ENCODE measurements at regions not wholly inside any gene's neighbourhood (a gene's known extent, or its start where the extent isn't known, plus 50 kb on each side); places are given as distances from the start of the nearest gene placed in this dataset.

- FAIRE-seq (no peak), DNase-seq (ENCODE audit: insufficient read length, low spot score) (no peak)
Observed at GRCh38 chr18:47730795-47731194, 199.7 kb downstream of the SMAD2 start.

GRCh38 chr18:47729356-47729755 lies 201.1 kb downstream of the SMAD2 start:
- DNase-seq (ENCODE audit: insufficient read length, low spot score) (no peak), FAIRE-seq (no peak)
- TF ChIP-seq PAX5 (IDR thresholded peaks at IDR 0.05; ENCODE audit: insufficient read depth, low read length, severe bottlenecking) (no peak), POLR2A (IDR thresholded peaks at IDR 0.05; ENCODE audit: low read depth, low read length) (no peak)

More at GRCh38 chr18:47730795-47731194, 199.7 kb downstream of the SMAD2 start:
- no peak for TF ChIP-seq POLR2A (IDR thresholded peaks at IDR 0.05; ENCODE audit: low read depth, low read length)
- TF ChIP-seq TAF1 (IDR thresholded peaks at IDR 0.05; ENCODE audit: low read depth, low read length): no peak
- no peak for TF ChIP-seq POLR2AphosphoS5 (IDR thresholded peaks at IDR 0.05; ENCODE audit: low read depth, low read length)
- no peak for TF ChIP-seq SPI1 (IDR thresholded peaks at IDR 0.05; ENCODE audit: low read depth, low read length)
- TF ChIP-seq PAX5 (IDR thresholded peaks at IDR 0.05; ENCODE audit: insufficient read depth, low read length, severe bottlenecking): no peak
- TF ChIP-seq POU2F2 (IDR thresholded peaks at IDR 0.05; ENCODE audit: low read depth, low read length): no peak

GRCh38 chr18:47728921-47729320 lies 201.5 kb downstream of the SMAD2 start:
- no peak for FAIRE-seq
- TF ChIP-seq SPI1 (IDR thresholded peaks at IDR 0.05; ENCODE audit: low read depth, low read length) (no peak), TAF1 (IDR thresholded peaks at IDR 0.05; ENCODE audit: low read depth, low read length) (no peak), POU2F2 (IDR thresholded peaks at IDR 0.05; ENCODE audit: low read depth, low read length) (no peak), POLR2AphosphoS5 (IDR thresholded peaks at IDR 0.05; ENCODE audit: low read depth, low read length) (no peak), POLR2A (IDR thresholded peaks at IDR 0.05; ENCODE audit: low read depth, low read length) (no peak), PAX5 (IDR thresholded peaks at IDR 0.05; ENCODE audit: insufficient read depth, low read length, severe bottlenecking) (no peak)
- DNase-seq (ENCODE audit: insufficient read length, low spot score): no peak

- FAIRE-seq (no peak), DNase-seq (ENCODE audit: insufficient read length, low spot score) (no peak)
- TF ChIP-seq SPI1 (IDR thresholded peaks at IDR 0.05; ENCODE audit: low read depth, low read length) (no peak), POU2F2 (IDR thresholded peaks at IDR 0.05; ENCODE audit: low read depth, low read length) (no peak), POLR2A (IDR thresholded peaks at IDR 0.05; ENCODE audit: low read depth, low read length) (no peak)
Observed at GRCh38 chr18:47727409-47727808, 203.1 kb downstream of the SMAD2 start.

DNA sequence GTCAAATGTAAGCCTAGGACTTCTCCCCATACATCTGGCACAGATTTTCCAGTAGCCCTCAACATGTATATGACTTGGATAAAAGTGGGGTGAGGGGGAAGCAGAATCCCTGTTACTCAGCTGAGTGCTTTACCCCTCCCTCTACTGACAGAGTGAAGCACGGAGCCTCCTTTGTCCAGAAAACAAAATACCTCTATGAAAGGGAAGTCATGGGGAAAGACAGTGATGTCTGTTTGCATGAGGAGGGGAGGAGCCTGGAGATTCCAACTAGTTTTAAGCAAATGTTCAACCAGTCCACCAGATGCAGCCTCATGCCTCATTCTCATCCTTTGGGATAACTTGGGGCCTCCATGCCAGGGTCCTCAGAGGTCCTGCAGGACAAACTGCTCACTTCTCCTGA lies 203.9 kb downstream of the SMAD2 start:
- DNase-seq (ENCODE audit: insufficient read length, low spot score) (no peak), FAIRE-seq (no peak)
- no peak for TF ChIP-seq SPI1 (IDR thresholded peaks at IDR 0.05; ENCODE audit: low read depth, low read length)
- TF ChIP-seq PAX5 (IDR thresholded peaks at IDR 0.05; ENCODE audit: insufficient read depth, low read length, severe bottlenecking): no peak
- no peak for TF ChIP-seq POLR2A (IDR thresholded peaks at IDR 0.05; ENCODE audit: low read depth, low read length)
- no peak for TF ChIP-seq POLR2AphosphoS5 (IDR thresholded peaks at IDR 0.05; ENCODE audit: low read depth, low read length)
- no peak for TF ChIP-seq POU2F2 (IDR thresholded peaks at IDR 0.05; ENCODE audit: low read depth, low read length)
- no peak for TF ChIP-seq TAF1 (IDR thresholded peaks at IDR 0.05; ENCODE audit: low read depth, low read length)

- DNase-seq (ENCODE audit: insufficient read length, low spot score) (no peak), FAIRE-seq (no peak)
- TF ChIP-seq POLR2A (IDR thresholded peaks at IDR 0.05; ENCODE audit: low read depth, low read length) (no peak), POU2F2 (IDR thresholded peaks at IDR 0.05; ENCODE audit: low read depth, low read length) (no peak), PAX5 (IDR thresholded peaks at IDR 0.05; ENCODE audit: insufficient read depth, low read length, severe bottlenecking) (no peak), SPI1 (IDR thresholded peaks at IDR 0.05; ENCODE audit: low read depth, low read length) (no peak), TAF1 (IDR thresholded peaks at IDR 0.05; ENCODE audit: low read depth, low read length) (no peak), POLR2AphosphoS5 (IDR thresholded peaks at IDR 0.05; ENCODE audit: low read depth, low read length) (no peak)
Observed at GRCh38 chr18:47725656-47726055, 204.8 kb downstream of the SMAD2 start.

- FAIRE-seq (no peak), DNase-seq (ENCODE audit: insufficient read length, low spot score) (no peak)
- no peak for TF ChIP-seq SPI1 (IDR thresholded peaks at IDR 0.05; ENCODE audit: low read depth, low read length)
- no peak for TF ChIP-seq POLR2A (IDR thresholded peaks at IDR 0.05; ENCODE audit: low read depth, low read length)
- TF ChIP-seq TAF1 (IDR thresholded peaks at IDR 0.05; ENCODE audit: low read depth, low read length): no peak
- no peak for TF ChIP-seq POU2F2 (IDR thresholded peaks at IDR 0.05; ENCODE audit: low read depth, low read length)
- TF ChIP-seq PAX5 (IDR thresholded peaks at IDR 0.05; ENCODE audit: insufficient read depth, low read length, severe bottlenecking): no peak
- TF ChIP-seq POLR2AphosphoS5 (IDR thresholded peaks at IDR 0.05; ENCODE audit: low read depth, low read length): no peak
Observed at GRCh38 chr18:47724186-47724975, 206.1 kb downstream of the SMAD2 start.

DNA sequence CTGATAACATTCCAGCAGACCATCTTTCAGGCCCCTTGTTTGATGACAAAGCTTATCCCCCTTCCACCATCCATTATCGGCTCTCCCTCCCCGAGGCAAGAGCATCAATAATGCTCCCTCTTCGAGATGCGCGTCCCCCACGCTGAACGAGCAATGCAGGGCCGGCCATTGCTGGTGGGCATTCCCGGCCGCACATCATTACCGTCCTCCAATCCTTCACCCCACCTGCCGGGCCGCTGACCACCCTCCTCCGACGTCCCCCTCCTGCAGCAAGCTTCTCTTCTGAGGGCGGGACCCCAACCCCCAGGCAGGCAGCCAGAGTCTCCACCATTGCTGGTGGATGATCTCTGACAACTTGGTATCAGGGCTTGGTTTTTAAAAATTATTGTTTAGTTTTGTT lies 208.6 kb downstream of the SMAD2 start:
- FAIRE-seq (no peak), DNase-seq (ENCODE audit: insufficient read length, low spot score) (no peak)
- TF ChIP-seq POLR2A (IDR thresholded peaks at IDR 0.05; ENCODE audit: low read depth, low read length) (no peak), PAX5 (IDR thresholded peaks at IDR 0.05; ENCODE audit: insufficient read depth, low read length, severe bottlenecking) (no peak), POU2F2 (IDR thresholded peaks at IDR 0.05; ENCODE audit: low read depth, low read length) (no peak), POLR2AphosphoS5 (IDR thresholded peaks at IDR 0.05; ENCODE audit: low read depth, low read length) (no peak), TAF1 (IDR thresholded peaks at IDR 0.05; ENCODE audit: low read depth, low read length) (no peak), SPI1 (IDR thresholded peaks at IDR 0.05; ENCODE audit: low read depth, low read length) (no peak)

DNA sequence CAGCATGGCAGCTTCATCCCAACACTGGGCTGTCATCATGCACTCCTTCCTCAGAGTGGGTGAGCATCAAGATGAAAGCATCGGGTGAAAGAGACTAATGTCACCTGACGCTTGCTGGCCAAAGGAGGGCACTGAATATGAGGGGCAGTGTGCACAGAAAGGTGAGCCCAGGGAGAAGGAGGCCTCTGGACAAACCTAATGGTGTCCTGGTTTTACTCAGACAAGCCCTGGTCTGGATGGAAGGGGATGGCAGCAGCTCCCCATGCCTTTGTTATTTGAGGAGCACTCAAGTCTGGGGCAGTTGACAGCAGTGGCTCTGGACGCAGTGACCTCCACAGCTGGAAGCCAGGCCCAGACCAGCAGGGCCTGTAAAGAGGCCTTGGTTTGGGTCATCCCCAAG lies 209.7 kb downstream of the SMAD2 start:
- no peak for TF ChIP-seq TAF1 (IDR thresholded peaks at IDR 0.05; ENCODE audit: low read depth, low read length)
- TF ChIP-seq POLR2AphosphoS5 (IDR thresholded peaks at IDR 0.05; ENCODE audit: low read depth, low read length): no peak
- TF ChIP-seq SPI1 (IDR thresholded peaks at IDR 0.05; ENCODE audit: low read depth, low read length): no peak
- TF ChIP-seq POU2F2 (IDR thresholded peaks at IDR 0.05; ENCODE audit: low read depth, low read length): no peak
- no peak for TF ChIP-seq POLR2A (IDR thresholded peaks at IDR 0.05; ENCODE audit: low read depth, low read length)
- TF ChIP-seq PAX5 (IDR thresholded peaks at IDR 0.05; ENCODE audit: insufficient read depth, low read length, severe bottlenecking): no peak

More for the DNA sequence above, 209.7 kb downstream of the SMAD2 start:
- DNase-seq (ENCODE audit: insufficient read length, low spot score): no peak
- no peak for FAIRE-seq

Data from GM12891 (cell line).